Stimulated activated CD8-positive, alpha-beta memory T cell treated with anti-CD3 and anti-CD28 coated beads, Interleukin-15, amount 100 ng/mL, for 24 hours (primary cell): ENCODE measurements at regions not wholly inside any gene's neighbourhood (a gene's known extent, or its start where the extent isn't known, plus 50 kb on each side); places are given as distances from the start of the nearest gene placed in this dataset.

Experiments
- DNase-seq: peaks from one replicate; pipeline ENCODE4 v3.0.0-alpha.2; 2020; ENCODE audit warnings: low read depth

GRCh38 chr11:115766561-115766960 is 262.3 kb upstream of the CADM1 start:
- DNase-seq: no peak

- DNase-seq: no peak
Measured at GRCh38 chr11:115765803-115766239, 261.6 kb upstream of the CADM1 start.

GRCh38 chr11:115764176-115764575 is 260.0 kb upstream of the CADM1 start:
- no peak for DNase-seq

- no peak for DNase-seq
Measured at GRCh38 chr11:115761817-115762216, 257.6 kb upstream of the CADM1 start.

- no peak for DNase-seq
Measured at GRCh38 chr11:115761348-115761747, 257.1 kb upstream of the CADM1 start.

GRCh38 chr11:115760461-115761320 is 256.5 kb upstream of the CADM1 start:
- DNase-seq: no peak

GRCh38 chr11:115759622-115760460 is 255.6 kb upstream of the CADM1 start:
- no peak for DNase-seq

GRCh38 chr11:115758011-115758410 is 253.8 kb upstream of the CADM1 start:
- DNase-seq: no peak

GRCh38 chr11:115751243-115752015 is 247.2 kb upstream of the CADM1 start:
- no peak for DNase-seq

GRCh38 chr11:115745610-115746512 is 241.6 kb upstream of the CADM1 start:
- no peak for DNase-seq

GRCh38 chr11:115745066-115745465 is 240.9 kb upstream of the CADM1 start:
- no peak for DNase-seq

- DNase-seq: no peak
Measured at GRCh38 chr11:115743719-115744118, 239.5 kb upstream of the CADM1 start.

- no peak for DNase-seq
Measured at GRCh38 chr11:115741376-115742107, 237.3 kb upstream of the CADM1 start.

- no peak for DNase-seq
Measured at GRCh38 chr11:115740324-115740723, 236.1 kb upstream of the CADM1 start.

- DNase-seq: no peak
Measured at GRCh38 chr11:115739878-115740277, 235.7 kb upstream of the CADM1 start.

- DNase-seq: no peak
Measured at GRCh38 chr11:115739146-115739545, 234.9 kb upstream of the CADM1 start.

- no peak for DNase-seq
Measured at GRCh38 chr11:115737875-115738274, 233.7 kb upstream of the CADM1 start.

GRCh38 chr11:115736146-115736545 is 231.9 kb upstream of the CADM1 start:
- DNase-seq: no peak

- no peak for DNase-seq
Measured at GRCh38 chr11:115724666-115725065, 220.5 kb upstream of the CADM1 start.

GRCh38 chr11:115722711-115723110 is 218.5 kb upstream of the CADM1 start:
- no peak for DNase-seq
